Left renal cortex interstitium (tissue), 4 donors: ENCODE measurements at regions not wholly inside any gene's neighbourhood (a gene's known extent, or its start where the extent isn't known, plus 50 kb on each side); places are given as distances from the start of the nearest gene placed in this dataset.
A peak's percentile ranks its signal among the peaks of the same experiment; 100 is the strongest.
"Not testable (repeated sequence)": the region's sequence is repeated elsewhere in the genome, so short reads cannot be mapped to it uniquely, and the experiment has no call there.

ENCODE experiments used
- DNase-seq, 4 donors: peaks; one replicate each; pipeline ENCODE4 v3.0.0-alpha.2; 2013; ENCODE audit warnings: low read depth in 4 of 4, low spot score in 2 of 4, missing footprints in 1 of 4

DNA sequence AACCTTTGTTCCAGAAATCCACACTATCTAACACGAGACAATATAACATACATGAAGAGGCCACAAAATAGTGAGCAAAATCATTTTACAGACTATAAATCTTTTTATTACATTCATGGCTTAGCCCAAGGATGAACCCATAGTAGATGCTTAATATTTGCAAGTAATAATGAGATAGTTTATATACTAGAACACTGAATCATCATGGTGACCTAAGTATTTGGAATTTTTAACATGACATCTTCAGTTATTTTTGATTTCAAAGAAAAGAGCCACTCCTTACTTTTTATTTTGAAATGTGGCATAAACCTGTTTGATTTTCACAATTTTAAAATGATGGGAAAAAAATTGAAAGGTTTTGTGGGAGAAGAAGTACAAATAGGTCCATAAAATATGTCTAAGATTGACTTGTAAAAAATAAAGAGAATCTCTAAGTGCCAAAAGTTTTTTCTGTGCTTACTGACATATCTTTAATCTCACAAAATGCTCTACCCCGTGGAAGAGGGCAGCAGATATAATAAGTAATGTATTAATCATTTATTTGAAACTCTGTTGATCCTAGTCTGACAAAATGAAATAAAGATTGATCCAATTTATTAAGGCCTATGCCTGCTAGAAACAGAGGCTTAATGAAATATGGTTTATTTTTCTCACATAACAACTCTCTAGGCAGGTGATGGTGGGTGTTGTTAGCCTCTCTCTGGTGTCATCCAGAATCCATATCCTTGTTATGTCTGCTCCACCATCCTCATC lies 224.5 kb upstream of the CENPE start:
- no peak for DNase-seq

DNA sequence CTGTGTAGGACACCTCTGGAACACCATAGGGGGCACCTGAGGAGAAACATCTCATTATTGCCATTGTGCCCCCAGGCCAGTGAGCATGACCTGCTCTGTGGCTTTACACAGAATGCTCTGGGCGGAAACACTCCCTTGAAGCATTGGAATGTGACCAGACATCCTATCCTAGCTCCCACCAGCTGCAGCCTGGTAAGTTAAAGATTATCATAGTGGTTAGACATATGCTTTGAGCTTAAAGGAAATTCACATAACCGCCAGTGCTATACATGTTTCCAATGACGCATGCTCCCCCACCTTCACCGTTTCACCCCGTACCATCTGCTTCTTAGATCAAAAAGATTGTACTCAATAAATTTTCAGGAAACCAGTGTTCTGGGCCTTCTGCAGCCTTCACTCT lies 217.7 kb upstream of the CENPE start:
- DNase-seq = peak in 1 of 4 donors; percentile 2

DNA sequence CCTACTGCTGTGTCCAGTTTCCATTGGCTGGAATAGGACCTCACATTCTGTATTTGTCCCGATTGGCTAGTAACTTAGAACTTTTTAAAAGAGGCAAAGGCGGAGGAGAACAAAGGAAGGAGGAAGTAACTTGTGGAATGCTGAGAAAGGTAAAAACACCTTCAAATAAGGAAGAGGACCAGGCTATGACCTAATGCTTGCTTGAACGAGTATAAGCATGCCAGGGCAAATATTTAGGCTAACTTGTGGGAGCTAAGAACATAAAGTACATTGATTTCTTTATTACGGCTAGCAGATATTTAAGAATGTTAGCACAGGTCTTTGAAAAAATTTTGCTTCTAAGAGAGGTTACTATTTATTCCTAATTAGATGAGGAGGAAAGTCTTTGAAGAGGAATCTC lies 214.5 kb upstream of the CENPE start:
- DNase-seq = not testable (repeated sequence)

DNA sequence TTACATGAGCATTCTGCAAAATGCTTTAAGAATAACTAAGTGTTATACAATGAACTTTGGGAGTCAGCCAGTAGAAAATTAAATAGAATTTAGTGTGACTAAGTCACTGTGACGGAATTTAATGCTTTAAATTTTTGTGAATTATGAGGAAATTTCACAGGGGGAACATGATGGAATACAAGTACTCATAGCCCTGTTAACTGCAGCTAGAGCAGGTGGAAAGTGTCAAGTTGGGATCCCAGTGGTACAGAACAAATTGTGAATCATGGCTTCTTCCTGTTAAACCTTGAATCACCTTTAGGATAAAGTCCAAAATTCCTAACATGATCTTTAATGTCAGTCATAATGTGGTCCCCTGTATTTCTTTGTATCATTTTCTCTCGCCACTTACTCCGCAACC lies 212.2 kb upstream of the CENPE start:
- DNase-seq = no peak

DNA sequence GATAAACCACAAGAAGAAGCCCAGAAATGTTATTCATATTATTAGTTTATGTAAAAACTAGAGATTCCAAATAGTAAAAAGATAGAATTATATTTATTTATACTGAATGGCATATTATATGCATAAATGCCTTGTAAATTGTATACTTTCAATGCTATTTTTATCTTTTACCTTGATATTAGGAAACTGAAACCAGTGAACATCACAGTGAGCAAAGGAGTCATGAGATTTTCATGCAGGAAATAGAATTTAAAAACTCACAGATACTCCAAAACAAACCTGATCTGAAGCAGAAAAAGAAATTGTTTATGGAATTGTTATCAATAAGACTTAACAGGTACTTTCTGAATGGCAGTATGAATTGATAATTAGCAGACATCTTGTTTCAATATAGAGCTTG lies 207.3 kb upstream of the CENPE start:
- DNase-seq = no peak

DNA sequence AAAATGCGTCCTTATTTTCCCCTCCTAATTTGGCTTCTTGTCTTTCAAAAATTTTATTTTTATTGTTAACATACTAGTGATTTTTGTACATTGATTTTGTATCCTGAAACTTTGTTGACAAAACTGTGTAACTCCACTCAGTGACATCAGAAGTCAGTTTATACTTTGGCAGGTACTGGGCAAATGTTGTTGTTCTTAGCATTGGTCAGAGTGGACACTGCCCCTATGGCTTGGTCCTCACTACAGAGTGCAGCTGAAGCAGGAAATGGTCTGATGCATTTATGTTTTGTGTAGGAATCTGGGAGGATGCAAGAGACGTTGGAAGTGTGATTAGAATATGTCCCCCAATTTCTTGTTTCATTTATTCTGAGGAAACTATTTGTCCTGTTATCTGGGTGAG lies 205.5 kb upstream of the CENPE start:
- no peak for DNase-seq

DNA sequence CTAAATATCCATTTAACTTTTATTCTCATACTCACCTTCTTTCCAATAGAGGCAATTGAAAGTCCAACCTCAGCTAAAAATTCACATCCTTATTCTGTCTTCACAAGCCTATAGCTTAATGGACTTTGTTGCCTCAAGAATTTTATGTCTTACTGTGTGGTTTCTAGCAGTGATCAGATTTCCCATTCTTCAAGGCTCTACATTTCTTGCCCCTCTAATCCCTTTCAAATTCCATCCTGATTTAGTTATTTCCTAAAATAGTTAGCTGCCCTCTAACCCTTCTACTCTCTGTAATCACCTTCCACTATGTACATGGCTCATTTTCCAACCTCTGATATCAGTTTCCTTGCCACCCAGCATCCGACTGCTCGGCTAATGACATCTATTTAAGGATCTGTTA lies 204.1 kb upstream of the CENPE start:
- no peak for DNase-seq

DNA sequence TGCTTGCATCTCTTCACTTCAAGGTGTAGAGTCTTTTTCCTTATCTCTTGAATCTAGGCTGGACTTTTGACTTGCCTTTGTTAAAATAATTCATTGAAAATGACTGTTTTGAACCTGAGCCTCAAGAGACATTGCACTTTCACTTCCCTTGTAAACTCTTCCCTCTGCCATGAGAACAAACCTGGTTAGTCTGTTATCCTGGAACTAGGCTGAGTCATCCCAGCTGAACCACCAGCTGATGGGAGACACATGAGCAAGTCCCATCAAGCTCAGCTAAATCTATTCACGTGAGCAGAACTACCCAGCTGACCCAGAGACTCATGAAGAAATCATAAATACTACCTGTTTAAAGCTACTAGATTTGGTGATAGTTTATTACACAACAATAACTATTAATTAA lies 202.3 kb upstream of the CENPE start:
- no peak for DNase-seq

DNA sequence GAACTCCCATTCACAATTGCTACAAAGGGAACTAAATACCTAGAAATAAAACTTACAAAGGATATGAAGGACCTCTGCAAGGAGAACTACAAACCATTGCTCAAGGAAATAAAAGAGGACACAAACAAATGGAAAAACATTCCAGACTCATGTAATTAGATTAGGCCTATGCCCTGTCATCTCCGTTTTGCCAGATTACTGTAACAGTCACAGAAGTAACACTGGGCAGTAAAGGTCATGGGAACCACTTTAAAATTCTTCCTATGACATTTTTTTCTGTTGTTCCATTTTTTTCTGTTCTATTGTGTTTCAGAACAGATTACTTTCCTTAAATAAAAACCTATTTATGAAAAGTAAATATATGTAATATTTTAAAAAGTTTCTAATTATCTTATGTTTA lies 199.4 kb upstream of the CENPE start:
- DNase-seq = no peak

DNA sequence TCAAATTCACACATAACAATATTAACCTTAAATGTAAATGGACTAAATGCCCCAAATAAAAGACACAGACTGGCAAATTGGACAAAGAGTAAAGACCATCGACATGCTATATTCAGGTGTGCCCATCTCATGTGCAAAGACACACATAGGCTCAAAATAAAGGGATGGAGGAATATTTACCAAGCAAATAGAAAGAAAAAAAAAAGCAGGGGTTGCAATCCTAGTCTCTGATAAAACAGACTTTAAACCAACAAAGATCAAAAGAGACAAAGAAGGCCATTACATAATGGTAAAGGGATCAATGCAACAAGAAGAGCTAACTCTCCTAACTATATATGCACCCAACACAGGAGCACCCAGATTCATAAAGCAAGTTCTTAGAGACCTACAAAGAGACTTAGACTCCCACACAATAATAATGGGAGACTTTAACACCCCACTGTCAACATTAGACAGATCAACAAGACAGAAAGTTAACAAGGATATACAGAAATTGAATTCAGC lies 189.4 kb upstream of the CENPE start:
- not testable (repeated sequence) for DNase-seq

DNA sequence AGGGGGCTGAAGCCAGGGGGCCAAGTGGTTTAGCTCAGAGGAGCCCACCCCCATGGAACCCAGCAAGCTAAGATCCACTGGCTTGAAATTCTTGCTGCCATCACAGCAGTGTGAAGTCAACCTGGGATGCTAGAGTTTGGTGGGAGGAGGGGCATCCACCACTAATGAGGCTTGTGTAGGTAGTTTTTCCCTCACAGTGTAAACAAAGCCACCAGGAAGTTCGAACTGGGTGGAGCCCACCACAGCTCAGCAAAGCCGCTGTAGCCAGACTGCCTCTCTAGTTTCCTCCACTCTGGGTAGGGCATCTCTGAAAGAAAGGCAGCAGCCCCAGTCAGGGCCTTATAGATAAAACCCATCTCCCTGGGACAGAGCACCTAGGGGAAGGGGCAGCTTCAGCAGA lies 187.4 kb upstream of the CENPE start:
- not testable (repeated sequence) for DNase-seq

DNA sequence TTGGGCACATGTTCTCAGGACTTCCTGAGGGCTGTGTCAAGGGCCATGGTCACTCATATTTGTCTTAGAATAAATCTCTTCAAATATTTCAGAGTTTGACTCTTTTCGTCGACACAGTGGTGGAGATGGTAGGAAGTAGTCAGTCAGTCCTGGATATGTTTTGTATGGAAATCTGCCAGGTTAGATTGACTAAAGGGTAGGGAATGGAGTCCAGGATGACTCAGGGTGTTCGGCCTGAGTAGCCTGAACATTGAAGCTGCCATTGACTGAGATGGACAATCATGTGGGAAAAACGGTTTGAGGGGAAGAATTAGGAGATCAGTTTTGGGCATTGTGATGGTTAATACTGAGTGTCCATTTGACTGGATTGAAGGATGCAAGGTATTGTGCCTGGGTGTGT lies 177.1 kb upstream of the CENPE start:
- no peak for DNase-seq

DNA sequence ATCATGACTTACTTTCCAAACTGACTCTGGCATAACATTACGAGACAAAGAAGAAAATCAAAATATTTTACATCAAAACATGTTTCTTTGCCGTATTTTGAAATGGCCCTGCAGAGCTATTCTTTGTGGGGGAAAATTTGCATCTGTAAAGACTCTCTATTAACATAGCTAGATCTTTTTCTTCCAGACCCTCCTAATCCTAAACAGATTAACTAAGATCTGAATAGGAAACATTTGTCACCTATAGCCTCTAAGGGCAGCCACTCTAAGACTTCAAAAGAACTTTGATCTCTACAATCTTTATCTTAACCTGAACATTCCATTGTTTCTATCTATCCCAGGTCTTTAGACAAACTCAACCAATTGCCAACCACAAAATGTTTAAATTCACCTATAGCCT lies 176.6 kb upstream of the CENPE start:
- DNase-seq = no peak

DNA sequence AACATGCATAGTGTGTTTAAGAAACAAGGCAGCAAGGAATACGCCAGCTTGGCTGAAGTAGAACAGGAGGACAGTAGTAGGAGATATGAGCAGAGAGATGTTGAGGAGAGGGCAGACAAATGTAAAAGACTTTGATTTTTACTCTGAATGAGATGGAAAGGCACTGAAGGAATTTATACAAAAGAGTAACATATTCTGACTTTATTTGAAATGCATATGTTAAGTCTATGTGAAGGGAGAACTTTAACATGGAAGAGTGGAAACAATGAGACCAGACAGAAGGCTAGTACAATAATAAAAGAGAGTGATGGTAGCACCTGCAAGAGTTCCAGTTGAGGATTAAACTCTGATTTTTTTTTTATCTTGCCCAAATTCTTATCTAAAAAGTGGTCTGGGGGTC lies 176.2 kb upstream of the CENPE start:
- DNase-seq = no peak

DNA sequence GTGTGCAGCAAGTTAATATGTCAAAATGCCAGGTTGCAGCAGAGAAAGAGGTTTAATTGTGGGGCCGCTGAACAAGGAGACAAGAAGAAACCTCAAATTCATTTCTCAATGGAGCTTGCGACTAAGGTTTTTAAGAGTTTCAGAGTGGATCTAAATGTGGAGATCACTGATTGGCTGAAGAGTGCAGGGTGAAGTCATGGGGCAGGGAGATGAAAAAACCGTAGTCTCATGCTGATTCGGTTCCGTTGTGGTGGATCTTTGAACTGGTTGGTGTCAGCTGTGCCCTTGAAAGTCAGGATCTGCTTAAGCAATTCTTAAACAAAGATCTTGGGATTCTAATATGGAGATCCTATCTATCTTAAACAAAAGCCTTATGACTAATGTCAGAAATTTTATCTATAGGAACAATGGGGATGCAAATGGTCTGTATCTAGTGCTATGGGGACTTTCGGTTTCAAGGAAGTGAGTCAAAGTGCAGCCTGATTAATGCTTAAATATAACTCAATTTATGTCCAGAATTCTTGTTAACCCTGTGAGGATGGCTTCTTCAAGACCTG lies 173.9 kb upstream of the CENPE start:
- DNase-seq = no peak

DNA sequence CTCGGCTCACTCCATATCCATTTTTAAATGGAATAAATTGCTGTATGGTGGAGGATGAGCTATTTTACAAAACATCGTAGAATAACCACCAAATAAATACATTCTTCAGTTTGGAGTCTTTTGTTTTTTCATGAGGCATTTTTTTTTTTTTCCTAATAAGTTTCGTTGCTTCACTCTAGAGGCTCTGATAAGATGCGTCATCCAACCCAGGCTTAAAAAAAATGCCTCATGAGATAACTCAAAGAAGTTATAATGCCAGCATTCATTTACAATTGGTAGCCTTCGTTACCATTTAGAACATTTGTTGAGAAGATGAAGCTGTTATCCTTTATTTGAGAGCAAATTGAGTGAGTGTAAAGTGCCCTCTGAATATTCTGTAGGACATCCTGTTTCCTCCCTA lies 172.2 kb upstream of the CENPE start:
- DNase-seq = no peak

DNA sequence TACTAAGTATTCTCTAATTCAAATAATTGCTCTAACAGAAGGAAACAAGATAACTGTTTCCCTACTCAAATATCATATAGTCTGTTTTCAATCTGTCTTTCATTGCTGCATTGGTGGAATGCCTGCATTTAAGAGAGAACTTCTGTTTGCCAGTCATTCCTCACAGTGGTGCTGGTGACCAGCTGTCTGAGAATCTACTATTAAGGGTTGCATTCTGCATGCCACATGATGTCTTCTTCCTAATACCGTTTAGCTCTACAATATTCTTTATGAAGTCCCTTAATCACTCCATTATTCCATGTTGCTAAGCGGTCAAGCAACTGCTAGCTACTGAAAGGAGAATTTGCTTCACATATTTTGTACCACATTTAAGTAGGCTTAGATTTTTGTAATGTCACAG lies 167.1 kb upstream of the CENPE start:
- DNase-seq = no peak

DNA sequence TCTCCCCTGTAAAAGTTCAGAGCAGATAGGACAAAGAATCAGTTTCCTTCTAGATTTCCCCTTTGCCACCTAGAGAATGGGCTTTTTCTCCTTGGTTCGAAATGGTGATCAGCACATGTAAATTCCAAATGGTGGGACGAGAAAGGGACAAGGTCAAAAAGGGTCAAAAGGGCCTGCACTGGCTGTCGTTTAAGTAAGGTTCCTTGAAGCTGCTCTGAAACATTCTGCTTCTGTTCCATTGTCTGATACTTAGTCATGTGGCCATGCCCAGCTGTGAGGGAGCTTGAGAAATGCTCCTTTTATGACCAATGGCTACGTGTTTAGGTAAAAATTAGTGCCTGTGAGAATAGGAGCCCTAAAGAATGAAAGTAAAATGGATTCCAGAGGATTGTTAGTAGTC lies 165.9 kb upstream of the CENPE start:
- no peak for DNase-seq

DNA sequence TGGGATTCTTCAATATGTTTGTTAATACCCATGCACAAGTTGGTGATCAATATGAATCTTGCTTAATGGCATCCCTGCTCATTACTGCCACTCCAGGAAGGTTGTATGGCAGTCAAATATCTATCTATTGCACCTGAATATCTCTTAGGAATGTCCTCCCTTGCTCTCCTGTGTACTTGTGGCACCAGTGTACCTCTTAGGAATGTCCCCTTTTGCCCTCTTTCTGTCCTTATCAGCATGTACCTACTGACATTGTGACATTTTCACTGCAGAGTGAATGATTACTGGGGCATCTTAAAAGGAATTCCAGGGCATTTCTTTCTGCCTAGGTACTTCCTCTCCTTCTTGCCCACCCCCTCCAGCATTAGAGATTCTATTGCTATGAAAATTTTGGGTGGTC lies 163.8 kb upstream of the CENPE start:
- DNase-seq = no peak

DNA sequence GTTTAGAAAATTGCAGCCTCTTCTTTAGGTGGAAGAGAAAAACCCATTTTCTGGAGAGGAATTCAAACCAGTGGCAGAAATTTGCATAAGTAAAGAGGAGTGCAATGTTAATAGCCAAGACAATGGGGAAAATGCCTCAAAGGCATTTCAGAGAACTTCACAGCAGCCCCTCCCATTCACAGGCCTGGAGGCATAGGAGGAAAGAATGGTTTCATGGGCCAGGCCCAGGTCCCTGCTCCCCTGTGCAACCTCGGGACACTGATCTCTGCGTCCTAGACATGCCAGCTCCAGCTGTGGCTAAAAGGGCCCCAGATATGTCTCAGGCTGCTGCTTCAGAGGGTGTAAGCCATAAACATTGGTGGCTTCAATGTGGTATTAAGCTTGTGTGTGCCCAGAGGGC lies 161.8 kb upstream of the CENPE start:
- no peak for DNase-seq

DNA sequence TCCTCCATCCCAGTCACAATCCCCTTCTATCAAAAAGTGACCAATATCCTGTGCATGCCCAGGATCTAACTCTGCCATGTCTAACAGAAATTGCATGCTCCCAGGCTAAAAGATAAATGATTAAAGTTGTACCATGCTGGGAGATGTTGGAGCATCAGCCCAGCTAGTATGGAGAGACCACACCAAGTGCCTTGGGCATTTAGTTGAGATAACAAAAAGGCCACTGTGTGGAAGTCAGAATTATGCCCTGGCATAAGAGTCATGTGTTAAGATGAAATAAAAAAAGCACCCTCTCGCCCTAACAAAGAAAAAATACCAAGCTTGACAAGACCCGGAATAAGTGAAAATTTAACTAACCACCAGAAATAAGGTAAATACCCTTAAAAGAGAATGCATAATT lies 155.9 kb upstream of the CENPE start:
- no peak for DNase-seq

DNA sequence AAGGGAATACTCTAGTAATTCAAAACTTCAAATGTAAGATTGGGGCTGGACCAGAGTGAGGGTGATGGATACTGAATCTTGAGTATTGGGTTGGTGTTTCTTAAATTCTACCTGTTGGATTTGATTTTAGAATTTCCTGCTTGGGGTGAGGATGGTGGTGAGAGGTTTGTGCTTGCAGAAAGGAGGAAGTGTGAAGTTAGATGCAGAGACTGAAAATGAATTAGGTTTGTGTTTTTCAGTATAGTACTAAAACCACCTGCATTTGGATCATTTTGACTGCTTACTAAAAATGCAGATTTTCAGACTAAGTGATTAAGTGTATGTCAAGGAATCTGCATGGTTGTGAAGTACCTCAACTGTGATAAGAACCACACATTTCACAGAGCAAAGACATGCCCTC lies 131.5 kb upstream of the CENPE start:
- DNase-seq = no peak

DNA sequence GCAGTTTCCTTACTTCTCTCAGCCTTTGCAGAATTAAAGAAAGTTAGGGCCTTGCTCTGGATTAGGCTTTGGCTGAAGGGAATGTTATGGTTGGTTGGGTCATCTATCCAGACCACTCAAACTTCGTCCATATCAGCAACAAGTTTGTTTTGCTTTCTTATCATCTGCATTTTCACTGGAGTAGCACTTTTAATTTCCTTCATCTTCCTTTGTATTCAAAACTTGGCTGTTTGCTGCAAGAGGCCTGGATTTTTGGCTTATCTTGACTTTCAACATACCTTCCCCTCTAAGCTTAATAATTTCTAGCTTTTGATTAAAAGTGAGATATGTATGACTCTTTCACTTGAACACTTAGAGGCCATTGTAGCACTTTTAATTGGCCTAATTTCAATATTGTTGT lies 126.7 kb upstream of the CENPE start:
- DNase-seq = no peak
